Stimulated activated CD4-positive, alpha-beta T cell treated with anti-CD3 and anti-CD28 coated beads, Interleukin-2, amount 100 ng/mL, for 48 hours (primary cell): ENCODE measurements at regions not wholly inside any gene's neighbourhood (a gene's known extent, or its start where the extent isn't known, plus 50 kb on each side); places are given as distances from the start of the nearest gene placed in this dataset.
"Not testable (repeated sequence)": the region's sequence is repeated elsewhere in the genome, so short reads cannot be mapped to it uniquely, and the experiment has no call there.

Experiments
- DNase-seq, 2 donors: peaks; one replicate each; pipeline ENCODE4 v3.0.0-alpha.2; 2020

DNA sequence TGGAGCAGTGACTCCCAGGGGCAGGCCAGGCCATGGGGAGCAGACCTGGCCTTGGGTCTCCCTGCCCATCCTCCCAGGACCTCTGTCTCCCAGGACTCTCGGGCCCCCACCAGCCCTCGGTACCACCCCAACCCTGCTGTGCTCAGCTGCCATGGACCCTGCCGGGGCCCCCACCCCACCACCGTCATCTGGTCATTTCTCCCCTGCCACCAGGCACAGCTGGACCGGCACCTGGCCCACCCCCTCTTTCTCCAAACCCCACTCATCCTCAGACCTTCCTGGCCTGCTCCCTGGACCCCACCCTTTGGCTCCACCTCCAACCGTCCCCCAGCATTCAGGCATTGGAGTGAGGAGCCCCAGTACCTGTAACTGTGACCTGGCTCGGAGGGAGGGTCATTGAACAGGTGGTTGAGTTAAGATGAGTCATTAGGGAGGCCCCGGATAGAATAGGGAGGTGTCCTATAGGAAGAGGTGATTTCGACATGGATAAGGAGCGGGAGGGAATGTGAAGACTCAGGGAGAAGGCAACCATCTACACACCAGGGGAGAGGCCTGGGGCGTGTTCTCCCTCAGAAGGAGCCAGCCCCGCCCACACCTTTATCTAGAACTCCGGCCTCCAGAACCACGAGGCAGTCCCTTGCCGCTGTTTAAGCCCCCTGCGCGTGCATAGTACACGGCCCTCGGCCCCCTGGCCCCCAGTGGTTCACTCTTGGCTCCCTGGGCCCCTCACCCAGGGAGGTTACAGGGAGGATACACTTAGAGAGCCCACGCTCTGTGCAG is 1395.9 kb downstream of the BRD1 start:
- no peak for DNase-seq

DNA sequence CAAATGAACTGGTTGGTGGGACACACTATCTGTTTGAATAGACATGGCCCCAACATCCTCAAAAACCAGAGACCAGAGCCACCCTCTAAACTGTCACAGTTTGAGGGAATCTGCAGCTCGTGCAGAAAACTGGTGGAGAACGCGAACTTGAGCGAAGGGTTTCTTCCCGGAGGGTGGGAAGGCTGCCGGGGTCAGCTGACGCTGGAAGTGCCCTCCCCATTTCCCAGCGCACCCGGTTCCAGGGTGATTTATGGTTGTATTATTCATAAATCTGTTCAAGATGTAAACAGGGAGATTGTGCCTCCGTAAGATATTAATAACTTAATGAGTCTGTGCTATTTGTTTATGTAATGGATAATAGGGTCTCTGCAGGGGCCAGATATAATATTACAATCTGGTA is 1396.7 kb downstream of the BRD1 start:
- no peak for DNase-seq

DNA sequence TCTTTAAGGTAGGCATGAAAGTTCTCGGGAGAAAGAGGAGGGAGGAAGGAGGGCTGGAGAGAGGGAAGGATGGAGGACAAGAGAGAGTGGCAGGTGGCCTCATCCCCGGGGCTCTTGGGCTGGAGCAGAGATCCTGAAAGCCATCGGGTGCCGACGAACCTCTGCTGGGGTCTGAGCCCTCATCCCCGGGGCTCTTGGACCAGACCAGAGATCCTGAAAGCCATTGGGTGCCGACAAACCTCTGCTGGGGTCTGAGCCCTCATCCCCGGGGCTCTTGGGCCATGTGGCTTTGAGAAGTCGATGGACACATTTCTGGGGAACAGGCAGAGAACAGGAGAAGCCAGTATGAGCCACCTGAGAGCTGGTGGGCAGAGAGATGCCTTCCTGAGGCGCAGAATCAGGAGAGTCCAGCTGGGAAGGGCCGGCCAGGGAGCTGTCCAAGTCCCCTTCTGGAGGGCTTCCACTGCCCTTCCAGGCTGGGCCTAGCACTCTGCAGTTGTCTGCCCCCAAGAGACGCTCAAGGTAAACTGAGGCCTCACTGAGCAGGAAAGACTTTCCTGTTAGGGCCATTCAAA is 1398.1 kb downstream of the BRD1 start:
- DNase-seq, result no peak

DNA sequence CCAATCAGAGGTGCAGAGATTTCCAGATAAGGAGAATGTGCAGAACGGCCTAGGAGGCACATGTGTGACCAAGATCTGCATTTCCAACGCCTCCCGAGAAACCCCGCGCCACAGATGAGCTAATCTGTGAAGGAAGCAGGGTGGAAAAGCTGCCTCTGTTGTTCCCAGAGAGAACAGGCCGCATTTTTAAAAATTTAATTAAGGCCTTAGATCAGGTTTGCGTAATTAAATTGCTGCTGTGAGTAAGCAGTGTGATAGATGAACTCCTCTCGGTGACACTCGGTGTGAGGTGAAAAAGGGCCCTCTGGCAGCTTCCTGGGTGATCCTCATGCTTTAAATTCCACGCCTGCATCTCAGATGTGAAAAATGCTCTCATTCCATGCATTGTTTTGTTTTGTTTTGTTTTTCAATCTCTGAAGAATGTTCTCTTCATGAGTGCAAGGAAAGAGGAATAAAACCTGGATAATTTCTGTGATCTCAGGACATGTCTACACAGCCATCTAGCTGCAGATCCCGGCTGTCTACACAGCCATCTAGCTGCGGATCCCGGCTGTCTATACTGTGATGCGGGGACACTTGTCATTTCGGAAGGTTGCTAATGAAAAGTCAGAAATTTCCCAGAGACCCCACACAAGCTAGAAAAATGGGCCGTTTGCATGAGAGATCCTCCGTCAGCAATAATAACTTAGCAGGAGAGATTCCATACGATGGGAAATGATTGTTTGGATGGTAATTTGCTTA is 1398.9 kb downstream of the BRD1 start:
- no peak for DNase-seq

DNA sequence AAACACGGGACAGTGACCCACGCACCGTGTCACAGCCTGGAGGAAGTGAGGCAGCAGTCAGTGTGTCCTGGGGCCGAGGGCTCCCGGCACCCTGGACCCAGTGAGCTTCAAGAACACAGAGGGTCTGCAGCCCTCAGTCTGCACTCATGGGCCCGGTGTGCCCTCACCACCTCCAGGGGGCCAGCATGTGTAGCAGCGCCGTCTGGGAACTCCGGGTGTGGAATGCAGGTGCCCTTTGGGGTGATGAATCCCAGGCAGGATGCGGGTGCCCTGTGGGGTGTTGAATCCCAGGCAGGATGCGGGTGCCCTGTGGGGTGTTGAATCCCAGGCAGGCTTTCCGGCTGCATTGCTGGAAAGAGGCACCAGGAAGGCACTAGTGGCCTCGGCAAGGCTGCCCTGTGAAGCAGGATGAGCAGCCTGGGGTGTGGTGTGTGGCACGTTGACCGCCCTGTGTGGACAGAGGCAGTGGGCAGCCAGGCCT is 1399.9 kb downstream of the BRD1 start:
- no peak for DNase-seq

DNA sequence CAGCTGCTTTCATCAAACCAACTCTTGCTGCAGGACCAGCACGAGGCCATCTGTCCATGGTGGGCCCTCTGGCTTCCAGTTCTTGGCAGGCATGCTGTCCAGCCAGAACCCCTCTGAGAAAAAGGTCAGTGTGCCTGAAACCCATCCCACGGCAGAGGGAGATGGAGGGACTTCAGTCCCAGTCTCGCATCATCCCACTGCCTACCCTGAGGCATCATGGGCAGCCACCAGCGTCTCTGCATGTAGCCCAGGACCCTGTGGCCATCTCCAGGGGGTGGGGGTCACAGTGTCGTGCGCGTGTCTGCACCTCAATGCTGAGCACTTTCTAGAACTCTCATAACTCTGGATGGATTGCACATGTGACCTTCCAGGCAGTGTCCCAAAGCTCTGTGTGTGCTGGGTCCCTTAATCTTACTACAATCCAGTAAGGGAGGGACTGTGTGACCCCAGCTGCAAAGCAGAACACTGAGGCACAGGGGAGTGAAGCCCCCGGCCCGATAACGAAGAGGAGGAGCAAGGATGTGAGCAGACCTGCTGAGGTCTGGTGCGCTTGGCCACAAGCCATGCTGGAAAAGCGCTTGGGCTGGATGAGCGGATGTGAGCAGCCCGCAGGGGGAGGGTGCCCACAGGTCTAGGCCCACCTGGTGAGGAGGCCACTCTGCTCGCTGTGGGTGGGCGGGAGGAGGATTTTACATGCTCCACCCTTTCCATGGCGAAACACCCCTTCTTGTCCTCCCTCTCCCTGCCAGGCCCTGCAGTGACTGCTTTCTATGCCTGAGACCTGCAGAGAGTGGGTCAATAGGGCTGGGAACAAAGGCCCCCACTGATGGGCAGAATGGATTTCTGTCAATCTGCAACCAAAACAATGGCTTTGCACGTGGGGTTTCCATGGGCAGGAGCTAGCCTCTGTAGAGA is 1401.0 kb downstream of the BRD1 start:
- DNase-seq, result no peak

DNA sequence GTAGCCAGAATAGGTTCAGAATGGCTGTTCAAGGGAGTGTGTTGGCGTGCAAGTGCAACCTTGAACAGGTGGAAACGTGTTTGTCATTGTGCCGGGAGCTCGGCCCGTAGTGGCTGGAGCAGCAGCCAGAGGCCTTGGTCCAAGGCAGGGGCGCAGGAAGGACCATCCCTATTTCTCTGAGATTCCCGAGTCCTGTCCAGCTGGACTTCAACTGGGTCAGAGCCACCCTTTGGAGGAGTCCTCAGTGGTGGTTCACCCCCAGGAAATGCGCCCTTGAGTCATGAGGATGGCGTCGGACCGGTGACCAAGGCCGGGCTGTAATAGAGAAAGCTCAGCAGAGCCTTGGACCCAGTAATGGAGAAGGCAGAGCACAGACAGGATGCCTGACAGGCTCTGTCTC is 1402.0 kb downstream of the BRD1 start:
- DNase-seq, result no peak

DNA sequence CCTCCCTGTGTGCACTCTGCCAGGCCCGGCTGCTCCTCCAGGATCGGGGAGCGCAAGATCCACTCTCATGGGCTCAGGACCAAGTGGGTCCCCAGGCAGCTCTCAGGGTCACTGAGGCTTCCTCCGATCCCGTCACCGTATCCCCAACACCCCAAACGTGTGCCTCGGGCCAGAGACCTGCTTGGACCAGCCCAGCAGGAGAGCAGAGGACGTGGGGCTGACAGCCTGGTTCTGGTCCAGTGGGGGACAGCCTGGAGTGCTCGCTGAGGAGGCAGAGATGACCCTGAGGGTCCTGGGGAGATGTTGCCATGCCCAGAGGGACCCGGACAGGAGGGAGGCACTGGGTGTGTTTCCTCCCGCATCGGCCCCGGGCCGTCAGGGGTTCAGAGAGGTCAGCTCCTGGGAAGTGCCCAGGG is 1402.6 kb downstream of the BRD1 start:
- DNase-seq, result no peak

DNA sequence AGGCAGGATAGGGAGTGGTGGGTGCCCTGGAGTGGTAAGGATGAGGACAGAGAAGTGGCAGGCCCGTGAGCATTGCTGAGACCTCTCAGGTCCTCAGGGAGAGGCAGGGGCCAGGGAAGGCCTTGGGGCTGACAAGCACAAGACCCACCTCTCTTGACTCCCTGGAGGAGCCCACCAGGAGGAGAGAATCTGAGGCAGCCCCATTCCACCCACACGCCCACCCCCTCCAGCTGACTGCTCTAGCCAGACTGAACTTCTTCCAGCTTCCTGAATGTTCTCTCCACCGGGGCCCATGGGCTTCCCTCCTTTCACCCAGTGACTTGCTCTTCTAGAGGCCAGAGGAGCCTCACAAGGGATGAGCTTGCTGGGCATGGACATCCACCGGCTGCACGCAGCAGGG is 1403.0 kb downstream of the BRD1 start:
- DNase-seq, result no peak

DNA sequence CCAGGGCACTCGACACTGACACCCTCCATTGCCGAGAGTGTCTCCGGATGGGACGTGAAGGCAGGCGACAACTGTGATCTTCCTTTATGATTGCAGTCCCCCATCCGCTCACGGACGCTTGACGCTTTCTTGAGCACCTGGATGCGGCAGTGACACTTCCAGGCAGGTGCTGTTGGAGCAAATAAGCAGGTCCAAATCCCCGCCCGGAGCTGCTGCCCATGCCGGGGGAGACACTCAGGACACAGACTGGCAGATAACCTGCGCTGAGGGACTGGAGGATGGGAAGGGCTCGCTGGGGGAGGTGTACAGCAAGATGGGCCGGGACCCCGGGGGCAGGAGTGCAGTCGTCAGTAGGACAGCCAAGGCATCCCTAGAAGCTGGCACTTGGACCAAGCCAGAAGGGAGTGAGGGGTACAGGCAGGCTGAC is 1403.5 kb downstream of the BRD1 start:
- no peak for DNase-seq

DNA sequence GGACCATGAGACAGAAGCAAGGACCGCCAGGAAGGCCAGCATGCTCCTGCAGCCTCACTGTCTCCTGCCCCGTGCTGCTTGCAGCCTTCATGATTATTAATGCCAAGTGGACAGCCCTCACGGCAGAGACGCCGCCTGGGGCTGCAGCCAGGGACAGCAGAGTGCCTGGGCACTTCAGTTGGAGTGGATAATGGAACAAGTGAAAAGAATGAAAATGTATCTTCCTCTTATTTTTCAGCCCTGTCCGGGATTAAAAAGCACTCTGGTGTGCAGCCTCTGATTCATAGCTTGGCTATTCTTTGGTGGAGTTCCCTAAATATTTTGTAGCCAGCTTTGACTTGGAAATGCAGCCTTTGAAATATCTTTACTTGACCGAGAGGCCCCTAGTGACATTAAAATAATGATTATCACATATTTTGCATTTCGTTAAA is 1404.2 kb downstream of the BRD1 start:
- no peak for DNase-seq

DNA sequence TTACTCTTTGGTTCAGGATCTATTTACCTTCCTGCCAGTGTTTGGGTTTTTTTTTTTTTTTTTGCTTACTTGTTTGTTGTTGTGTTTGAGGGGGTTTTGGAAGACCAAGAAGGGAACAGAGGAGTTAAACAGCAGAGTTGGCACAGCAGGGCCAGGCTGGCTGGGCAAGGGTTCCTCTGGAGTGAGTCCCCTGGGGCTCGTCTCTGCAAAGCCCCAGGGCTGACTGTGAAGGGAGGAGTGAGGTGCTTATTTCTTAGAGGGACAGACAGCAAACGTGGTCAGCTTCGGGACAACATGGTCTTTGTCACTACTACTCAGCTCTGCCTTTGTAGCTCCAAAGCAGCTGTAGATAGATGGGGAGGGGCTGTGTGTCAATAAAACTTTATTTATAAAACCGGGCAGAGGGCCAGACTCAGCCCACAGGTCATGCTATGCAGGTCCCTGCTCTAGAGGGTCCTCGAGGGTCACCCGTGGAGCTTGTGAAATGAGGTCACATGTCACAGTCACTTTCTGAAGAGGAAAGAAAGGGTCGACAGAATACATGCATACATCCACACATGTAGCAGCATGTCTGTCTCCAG is 1404.7 kb downstream of the BRD1 start:
- no peak for DNase-seq

DNA sequence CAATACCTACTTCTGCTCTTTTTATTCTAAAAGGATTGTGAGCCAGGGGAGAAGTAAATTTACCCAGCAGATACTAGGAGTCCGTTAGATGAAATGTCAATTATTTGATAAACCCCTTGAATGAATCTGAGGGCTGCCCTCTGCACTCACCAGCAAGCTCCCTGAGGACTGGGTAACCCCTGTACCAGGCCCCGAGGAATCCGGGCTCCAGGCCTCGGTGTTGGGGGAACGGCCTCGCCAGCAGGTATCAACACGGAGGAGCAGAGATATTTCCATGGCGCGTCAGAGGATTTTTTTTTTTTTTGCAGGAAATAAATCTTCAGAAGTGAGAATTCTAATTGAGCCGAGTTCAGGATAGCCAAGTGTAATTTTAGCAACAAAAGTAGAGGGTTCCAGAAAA is 1408.8 kb downstream of the BRD1 start:
- no peak for DNase-seq

DNA sequence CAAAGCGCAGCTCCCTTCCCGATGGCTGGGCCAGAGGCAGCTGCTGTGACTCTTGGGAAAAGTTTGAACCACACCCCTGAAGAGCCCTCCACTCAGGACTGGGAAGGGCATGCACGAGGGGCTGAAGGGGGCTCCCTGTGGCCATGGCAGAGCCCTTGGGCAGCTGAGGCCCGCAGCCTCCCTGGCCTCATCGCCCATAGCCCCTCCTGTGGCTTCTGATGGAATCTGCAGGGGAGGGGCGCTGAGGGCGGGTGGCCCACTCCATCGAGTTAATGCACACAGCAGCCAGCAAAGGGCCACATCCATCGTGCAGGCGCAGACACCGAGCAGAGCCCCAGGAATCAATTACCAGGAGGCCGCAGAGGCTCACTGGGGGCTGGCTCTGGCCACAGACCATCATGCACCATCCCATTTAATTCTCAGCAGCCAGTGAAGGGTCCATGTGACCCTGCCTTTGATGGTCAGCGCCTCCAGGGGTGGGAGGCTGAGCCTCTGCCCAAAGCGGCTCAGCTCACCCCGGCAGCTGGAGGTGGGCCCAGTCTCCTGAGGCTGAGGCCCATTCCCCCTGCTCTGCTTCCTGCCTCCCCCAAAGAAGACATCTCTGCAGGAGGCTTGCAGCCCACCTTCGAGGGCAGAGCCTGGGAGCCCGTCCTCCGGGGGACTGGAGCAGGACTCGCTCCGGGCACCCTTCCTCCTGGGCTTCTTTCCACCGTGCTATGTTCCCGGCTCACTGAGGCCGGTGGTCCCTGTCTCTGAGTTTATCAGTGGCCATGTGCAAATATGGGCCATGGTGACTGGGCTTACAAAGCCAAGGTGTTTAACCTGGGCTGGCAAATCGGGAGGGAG is 1410.2 kb downstream of the BRD1 start:
- DNase-seq, result no peak

DNA sequence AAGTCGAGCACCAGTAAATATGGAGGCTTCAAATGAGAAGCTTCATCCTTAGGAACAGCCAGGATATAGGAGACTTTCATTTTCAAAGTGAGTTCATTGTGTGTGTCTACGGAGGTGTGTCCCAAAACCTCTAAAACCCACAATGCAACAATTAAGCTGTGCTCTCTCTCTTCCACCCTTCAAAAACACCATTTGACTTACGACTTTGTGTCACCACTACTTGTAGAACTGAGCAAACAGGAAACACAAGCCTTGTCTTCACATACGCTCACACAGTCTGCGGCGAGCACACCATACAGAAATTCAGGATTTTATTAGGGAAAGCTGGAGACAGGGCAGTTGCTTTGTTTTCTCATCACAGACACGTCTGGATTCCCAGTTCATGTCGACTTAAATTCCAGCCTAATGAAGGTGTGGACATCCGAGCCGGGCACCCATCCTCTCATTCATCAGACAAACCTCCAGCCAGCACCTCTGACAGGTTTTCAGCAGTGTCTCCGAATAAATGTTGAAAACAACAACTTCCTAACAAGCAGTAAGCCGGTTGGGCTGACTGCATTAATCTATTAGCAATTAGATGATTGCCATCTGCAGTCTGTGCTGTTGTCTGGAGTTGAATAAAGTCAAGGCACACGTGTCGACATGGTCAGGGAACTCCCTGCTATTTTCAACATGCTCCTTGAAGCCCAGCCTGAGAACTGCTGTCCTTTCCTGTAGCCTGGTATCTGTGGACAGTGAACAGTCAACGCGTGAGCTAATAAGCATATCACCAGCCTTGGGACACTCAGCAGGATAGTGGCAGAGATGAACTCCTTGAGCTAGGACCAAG is 1411.1 kb downstream of the BRD1 start:
- DNase-seq, result no peak

DNA sequence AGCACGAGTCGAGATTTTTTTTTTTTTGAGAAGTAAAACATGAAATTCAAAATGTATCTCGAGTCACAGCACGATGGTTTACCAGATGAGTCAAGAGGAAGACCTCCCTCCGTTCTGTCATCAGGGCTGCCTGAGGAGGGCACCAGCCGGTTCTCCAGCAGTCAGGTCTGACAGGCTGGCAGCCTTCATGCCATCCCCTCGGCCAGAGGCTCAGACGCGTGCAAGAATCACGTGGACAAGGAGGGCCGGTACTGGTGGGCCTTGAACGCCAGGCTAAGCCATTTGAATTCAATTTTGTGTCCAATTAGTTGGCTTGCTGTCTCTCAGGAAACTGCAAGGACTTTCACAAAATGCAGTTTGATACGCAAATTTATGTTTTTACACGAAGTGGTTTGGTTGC is 1412.2 kb downstream of the BRD1 start:
- no peak for DNase-seq

DNA sequence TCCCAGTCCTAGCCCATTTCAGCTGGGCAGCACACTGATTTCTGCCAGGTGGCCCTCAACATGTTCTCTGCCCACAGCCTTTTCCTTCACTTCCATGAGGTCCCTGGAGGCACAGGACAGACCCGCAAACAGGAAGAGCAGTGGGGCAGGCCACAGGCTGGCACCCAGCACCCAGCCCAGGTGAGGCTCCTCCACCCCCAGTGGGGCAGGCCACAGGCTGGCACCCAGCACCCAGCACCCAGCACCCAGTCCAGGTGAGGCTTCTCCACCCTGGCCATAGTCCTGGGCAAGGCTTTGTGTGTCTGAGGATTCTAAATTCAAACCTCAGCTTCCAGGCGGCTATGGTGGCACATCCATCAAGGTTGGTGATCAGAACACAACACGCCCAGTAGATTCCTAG is 1413.0 kb downstream of the BRD1 start:
- DNase-seq, result no peak

DNA sequence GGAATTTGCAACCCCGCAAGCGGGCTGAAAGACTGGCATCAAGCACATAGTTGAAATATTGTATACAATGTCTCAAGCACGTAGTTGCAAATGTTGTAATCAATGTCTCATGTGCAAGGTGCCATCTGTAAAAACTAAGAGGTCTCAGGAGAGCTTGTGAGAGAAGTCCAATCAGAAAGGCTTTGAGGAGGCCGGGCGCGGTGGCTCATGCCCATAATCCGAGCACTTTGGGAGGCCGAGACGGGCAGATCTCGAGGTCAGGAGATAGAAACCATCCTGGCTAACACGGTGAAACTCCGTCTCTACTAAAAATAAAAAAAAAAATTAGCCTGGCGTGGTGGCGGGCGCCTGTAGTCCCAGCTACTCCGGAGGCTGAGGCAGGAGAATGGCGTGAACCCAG is 1414.7 kb downstream of the BRD1 start:
- not testable (repeated sequence) for DNase-seq

DNA sequence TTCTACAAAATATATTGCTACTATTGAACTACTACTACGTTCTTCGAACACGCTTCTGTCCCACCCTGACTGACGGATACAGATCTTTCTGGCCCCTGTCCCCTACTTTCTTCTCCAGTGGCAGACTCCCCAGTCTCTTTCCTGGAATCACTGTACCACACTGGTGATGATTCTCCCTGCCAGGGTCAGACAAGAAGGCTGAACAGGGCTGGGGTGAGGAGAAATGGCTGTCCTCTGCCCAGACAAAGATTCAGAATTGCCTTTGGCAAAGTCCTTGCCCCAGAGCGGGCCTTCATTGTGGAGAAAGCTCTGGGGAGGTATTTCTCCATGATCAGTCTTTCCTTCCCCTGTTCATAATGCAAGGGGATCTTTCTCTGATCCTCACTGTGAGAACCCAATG is 1417.1 kb downstream of the BRD1 start:
- DNase-seq, result no peak

DNA sequence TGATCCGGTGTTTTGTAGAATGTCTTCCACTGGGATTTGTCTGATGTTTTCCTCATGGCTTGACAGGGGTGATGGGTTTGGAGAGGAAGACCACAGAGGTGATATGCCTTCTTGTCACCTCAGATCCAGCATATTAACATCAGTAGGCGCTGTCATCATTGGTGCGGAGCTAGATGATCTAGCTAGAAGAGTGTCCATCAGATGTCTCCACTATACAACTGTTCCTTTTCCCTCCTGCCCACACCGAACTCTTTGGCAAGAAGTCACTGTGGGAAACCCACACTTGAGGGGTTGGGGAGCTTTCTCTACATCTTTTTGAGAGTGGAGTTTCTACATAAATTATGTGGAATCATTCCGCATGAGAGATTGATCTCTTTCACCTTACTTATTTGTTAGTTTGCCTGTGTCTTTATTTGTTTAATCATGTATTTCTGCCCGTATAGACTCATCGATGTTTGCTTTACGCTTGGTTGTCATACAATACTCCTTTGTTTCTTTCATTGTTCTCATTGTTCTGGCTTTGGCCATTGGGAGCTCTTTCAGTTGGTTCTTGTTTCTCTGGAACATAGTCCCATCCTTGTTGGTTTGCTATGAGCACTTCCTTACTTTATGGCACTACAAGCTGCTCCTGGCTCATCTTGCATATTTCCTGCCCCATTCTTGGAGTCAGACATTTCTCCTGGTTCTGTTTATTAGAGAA is 1420.3 kb downstream of the BRD1 start:
- DNase-seq, result no peak
